HepG2 (cell line): ENCODE measurements at regions not wholly inside any gene's neighbourhood (a gene's known extent, or its start where the extent isn't known, plus 50 kb on each side); places are given as distances from the start of the nearest gene placed in this dataset.

Source experiments
- ADNP ChIP-seq: sonication (generic); formaldehyde crosslinking; IDR thresholded peaks from 2 replicates; pipeline ENCODE4 v1.4.0; 2020; ENCODE audit warnings: missing genetic modification reagents
- CEBPB ChIP-seq: IDR thresholded peaks from 2 replicates; pipeline ENCODE4 v1.6.1; 2011; ENCODE audit warnings: low read depth, low read length, improper control_type of control experiment, borderline replicate concordance
- JUNB ChIP-seq: sonication (generic); formaldehyde crosslinking; IDR thresholded peaks from 2 replicates; pipeline ENCODE4 v1.8.0; 2022; ENCODE audit warnings: missing genetic modification reagents, mild to moderate bottlenecking, borderline replicate concordance
- KAT8 ChIP-seq: IDR thresholded peaks from 2 replicates; pipeline ENCODE4 v1.6.1; 2016; ENCODE audit warnings: missing genetic modification reagents, missing compliant biosample characterization
- MIER2 ChIP-seq: IDR thresholded peaks from 2 replicates; pipeline ENCODE4 v1.6.1; 2016; ENCODE audit warnings: missing biosample characterization, missing genetic modification reagents
- NCOA1 ChIP-seq: sonication (generic); formaldehyde crosslinking; IDR thresholded peaks from 2 replicates; pipeline ENCODE4 v1.9.0; 2021; ENCODE audit warnings: missing genetic modification reagents
- PAF1 ChIP-seq: IDR thresholded peaks from 2 replicates; pipeline ENCODE4 v1.6.1; 2016; ENCODE audit warnings: missing genetic modification reagents, missing compliant biosample characterization
- SOX6 ChIP-seq, 2 experiments: fragments of 450-650 bp in 1 of 2; sonication (generic) in 1 of 2; formaldehyde crosslinking in 1 of 2; IDR thresholded peaks; 2 replicates each; pipeline versions ENCODE4 v1.4.0 to v1.6.1; 2017 to 2020; ENCODE audit warnings: antibody characterized with exemption in 1 of 2, mild to moderate bottlenecking in 1 of 2, missing genetic modification reagents in 1 of 2
- ZFP82 ChIP-seq: sonication (generic); formaldehyde crosslinking; IDR thresholded peaks from 2 replicates; pipeline ENCODE4 v1.5.1; 2020; ENCODE audit warnings: mild to moderate bottlenecking, missing genetic modification reagents, borderline replicate concordance
- ZFP90 ChIP-seq: sonication (generic); formaldehyde crosslinking; IDR thresholded peaks from 2 replicates; pipeline ENCODE4 v1.8.0; 2022; ENCODE audit warnings: missing genetic modification reagents, mild to moderate bottlenecking, inconsistent platforms, borderline replicate concordance
- ZNF724P ChIP-seq: sonication (generic); formaldehyde crosslinking; IDR thresholded peaks from 2 replicates; pipeline ENCODE4 v1.8.0; 2022; ENCODE audit warnings: missing genetic modification reagents, borderline replicate concordance
- ZNF775 ChIP-seq: sonication (generic); formaldehyde crosslinking; IDR thresholded peaks from 2 replicates; pipeline ENCODE4 v1.4.0; 2020; ENCODE audit warnings: missing genetic modification reagents, mild to moderate bottlenecking, moderate library complexity, borderline replicate concordance
- ZNF790 ChIP-seq: sonication (generic); formaldehyde crosslinking; IDR thresholded peaks from 2 replicates; pipeline ENCODE4 v1.8.0; 2022; ENCODE audit warnings: missing genetic modification reagents, mild to moderate bottlenecking, borderline replicate concordance
- TF ChIP-seq, protein P1 (sequence below): sonication (generic); formaldehyde crosslinking; IDR thresholded peaks from 2 replicates; pipeline ENCODE4 v1.4.0; 2020; ENCODE audit warnings: low read depth, mild to moderate bottlenecking, missing genetic modification reagents
- TF ChIP-seq, protein P2 (sequence below): IDR thresholded peaks from 2 replicates; pipeline ENCODE4 v1.4.0; 2020; ENCODE audit warnings: mild to moderate bottlenecking, missing genetic modification reagents
- TF ChIP-seq, protein P3 (sequence below): sonication (generic); formaldehyde crosslinking; IDR thresholded peaks from 2 replicates; pipeline ENCODE4 v1.9.0; 2021; ENCODE audit warnings: missing genetic modification reagents, mild to moderate bottlenecking, borderline replicate concordance
- TF ChIP-seq, protein P4 (sequence below): sonication (generic); formaldehyde crosslinking; IDR thresholded peaks from 2 replicates; pipeline ENCODE4 v1.4.0; 2020; ENCODE audit warnings: missing genetic modification reagents
- TF ChIP-seq, protein P5 (sequence below): IDR thresholded peaks from 2 replicates; pipeline ENCODE4 v1.6.1; 2012; ENCODE audit warnings: low read depth, low read length, improper control_type of control experiment
- TF ChIP-seq, protein P6 (sequence below): sonication (generic); formaldehyde crosslinking; IDR thresholded peaks from 2 replicates; pipeline ENCODE4 v1.8.0; 2022; ENCODE audit warnings: mild to moderate bottlenecking, missing genetic modification reagents

DNA sequence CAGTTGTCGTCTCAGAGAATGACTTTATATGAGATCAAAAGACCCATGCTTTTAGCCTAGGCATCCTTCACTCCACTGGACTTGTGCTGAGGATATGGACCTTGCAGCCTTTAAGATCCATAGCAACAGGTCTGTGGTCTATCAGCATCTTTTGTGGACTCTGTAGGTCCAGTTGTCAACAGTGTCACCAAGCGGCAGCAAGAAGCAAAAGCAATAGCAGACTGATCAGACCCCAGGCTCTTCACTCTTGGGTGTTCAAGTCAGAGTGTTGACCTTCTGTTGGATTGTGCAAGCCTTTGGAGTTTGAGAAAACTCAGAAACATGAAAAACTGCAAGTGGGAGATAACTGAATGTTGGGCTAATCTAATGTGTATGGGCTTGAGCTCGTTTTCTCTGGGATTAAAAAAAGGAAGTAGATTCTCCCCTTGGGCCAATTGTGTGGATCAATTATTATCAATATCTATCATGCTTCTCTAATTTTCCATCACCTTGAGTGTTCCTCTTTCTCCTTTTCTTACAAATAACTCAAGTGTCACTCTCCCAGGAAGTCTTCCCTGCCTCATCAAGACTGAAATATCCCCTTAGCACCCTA lies 144.2 kb downstream of the LYPLAL1 start (continued):
- TF ChIP-seq, protein P1, sequence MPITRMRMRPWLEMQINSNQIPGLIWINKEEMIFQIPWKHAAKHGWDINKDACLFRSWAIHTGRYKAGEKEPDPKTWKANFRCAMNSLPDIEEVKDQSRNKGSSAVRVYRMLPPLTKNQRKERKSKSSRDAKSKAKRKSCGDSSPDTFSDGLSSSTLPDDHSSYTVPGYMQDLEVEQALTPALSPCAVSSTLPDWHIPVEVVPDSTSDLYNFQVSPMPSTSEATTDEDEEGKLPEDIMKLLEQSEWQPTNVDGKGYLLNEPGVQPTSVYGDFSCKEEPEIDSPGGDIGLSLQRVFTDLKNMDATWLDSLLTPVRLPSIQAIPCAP (CRISPR knock-in tag): no peak
- TF ChIP-seq, protein P2, sequence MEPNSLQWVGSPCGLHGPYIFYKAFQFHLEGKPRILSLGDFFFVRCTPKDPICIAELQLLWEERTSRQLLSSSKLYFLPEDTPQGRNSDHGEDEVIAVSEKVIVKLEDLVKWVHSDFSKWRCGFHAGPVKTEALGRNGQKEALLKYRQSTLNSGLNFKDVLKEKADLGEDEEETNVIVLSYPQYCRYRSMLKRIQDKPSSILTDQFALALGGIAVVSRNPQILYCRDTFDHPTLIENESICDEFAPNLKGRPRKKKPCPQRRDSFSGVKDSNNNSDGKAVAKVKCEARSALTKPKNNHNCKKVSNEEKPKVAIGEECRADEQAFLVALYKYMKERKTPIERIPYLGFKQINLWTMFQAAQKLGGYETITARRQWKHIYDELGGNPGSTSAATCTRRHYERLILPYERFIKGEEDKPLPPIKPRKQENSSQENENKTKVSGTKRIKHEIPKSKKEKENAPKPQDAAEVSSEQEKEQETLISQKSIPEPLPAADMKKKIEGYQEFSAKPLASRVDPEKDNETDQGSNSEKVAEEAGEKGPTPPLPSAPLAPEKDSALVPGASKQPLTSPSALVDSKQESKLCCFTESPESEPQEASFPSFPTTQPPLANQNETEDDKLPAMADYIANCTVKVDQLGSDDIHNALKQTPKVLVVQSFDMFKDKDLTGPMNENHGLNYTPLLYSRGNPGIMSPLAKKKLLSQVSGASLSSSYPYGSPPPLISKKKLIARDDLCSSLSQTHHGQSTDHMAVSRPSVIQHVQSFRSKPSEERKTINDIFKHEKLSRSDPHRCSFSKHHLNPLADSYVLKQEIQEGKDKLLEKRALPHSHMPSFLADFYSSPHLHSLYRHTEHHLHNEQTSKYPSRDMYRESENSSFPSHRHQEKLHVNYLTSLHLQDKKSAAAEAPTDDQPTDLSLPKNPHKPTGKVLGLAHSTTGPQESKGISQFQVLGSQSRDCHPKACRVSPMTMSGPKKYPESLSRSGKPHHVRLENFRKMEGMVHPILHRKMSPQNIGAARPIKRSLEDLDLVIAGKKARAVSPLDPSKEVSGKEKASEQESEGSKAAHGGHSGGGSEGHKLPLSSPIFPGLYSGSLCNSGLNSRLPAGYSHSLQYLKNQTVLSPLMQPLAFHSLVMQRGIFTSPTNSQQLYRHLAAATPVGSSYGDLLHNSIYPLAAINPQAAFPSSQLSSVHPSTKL (CRISPR knock-in tag): peak; percentile 64
- TF ChIP-seq, protein P3, sequence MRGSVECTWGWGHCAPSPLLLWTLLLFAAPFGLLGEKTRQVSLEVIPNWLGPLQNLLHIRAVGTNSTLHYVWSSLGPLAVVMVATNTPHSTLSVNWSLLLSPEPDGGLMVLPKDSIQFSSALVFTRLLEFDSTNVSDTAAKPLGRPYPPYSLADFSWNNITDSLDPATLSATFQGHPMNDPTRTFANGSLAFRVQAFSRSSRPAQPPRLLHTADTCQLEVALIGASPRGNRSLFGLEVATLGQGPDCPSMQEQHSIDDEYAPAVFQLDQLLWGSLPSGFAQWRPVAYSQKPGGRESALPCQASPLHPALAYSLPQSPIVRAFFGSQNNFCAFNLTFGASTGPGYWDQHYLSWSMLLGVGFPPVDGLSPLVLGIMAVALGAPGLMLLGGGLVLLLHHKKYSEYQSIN: no peak
- TF ChIP-seq CEBPB (peak; percentile 87), KAT8 (CRISPR knock-in tag) (no peak; the same call in 1 of the 2 replicates), ZFP90 (CRISPR knock-in tag) (no peak), SOX6 (IDR thresholded peaks at IDR 0.05) (no peak), SOX6 (CRISPR knock-in tag; IDR thresholded peaks at IDR 0.05) (peak; percentile 42; the same call in 1 of the 2 replicates), ADNP (CRISPR knock-in tag) (no peak), ZNF775 (CRISPR knock-in tag) (no peak), MIER2 (CRISPR knock-in tag) (no peak), ZNF790 (CRISPR knock-in tag) (no peak), NCOA1 (CRISPR knock-in tag) (no peak), ZFP82 (no peak), JUNB (no peak), PAF1 (CRISPR knock-in tag) (no peak), ZNF724P (CRISPR knock-in tag) (no peak)
- TF ChIP-seq, protein P4, sequence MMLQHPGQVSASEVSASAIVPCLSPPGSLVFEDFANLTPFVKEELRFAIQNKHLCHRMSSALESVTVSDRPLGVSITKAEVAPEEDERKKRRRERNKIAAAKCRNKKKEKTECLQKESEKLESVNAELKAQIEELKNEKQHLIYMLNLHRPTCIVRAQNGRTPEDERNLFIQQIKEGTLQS (CRISPR knock-in tag): no peak
- TF ChIP-seq, protein P5, sequence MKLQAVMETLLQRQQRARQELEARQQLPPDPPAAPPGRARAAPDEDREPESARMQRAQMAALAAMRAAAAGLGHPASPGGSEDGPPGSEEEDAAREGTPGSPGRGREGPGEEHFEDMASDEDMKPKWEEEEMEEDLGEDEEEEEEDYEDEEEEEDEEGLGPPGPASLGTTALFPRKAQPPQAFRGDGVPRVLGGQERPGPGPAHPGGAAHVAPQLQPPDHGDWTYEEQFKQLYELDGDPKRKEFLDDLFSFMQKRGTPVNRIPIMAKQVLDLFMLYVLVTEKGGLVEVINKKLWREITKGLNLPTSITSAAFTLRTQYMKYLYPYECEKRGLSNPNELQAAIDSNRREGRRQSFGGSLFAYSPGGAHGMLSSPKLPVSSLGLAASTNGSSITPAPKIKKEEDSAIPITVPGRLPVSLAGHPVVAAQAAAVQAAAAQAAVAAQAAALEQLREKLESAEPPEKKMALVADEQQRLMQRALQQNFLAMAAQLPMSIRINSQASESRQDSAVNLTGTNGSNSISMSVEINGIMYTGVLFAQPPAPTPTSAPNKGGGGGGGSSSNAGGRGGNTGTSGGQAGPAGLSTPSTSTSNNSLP: no peak
- TF ChIP-seq, protein P6, sequence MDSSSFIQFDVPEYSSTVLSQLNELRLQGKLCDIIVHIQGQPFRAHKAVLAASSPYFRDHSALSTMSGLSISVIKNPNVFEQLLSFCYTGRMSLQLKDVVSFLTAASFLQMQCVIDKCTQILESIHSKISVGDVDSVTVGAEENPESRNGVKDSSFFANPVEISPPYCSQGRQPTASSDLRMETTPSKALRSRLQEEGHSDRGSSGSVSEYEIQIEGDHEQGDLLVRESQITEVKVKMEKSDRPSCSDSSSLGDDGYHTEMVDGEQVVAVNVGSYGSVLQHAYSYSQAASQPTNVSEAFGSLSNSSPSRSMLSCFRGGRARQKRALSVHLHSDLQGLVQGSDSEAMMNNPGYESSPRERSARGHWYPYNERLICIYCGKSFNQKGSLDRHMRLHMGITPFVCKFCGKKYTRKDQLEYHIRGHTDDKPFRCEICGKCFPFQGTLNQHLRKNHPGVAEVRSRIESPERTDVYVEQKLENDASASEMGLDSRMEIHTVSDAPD: no peak
